Gastrocnemius medialis (tissue), 4 donors: ENCODE measurements at regions not wholly inside any gene's neighbourhood (a gene's known extent, or its start where the extent isn't known, plus 50 kb on each side); places are given as distances from the start of the nearest gene placed in this dataset.
A peak's percentile ranks its signal among the peaks of the same experiment; 100 is the strongest.

ENCODE experiments used
- ATAC-seq, 2 donors: fragments of 150-250 bp; one replicate each; pipeline ENCODE4 v1.9.1; 2016
- DNase-seq, 2 donors: peaks; one replicate each; pipeline ENCODE4 v3.0.0-alpha.2; 2019
- H3K27ac ChIP-seq, 4 donors: fragments of 200-600 bp; sonication (generic); 1 replicate in 1 of 4; 2 replicates in 3 of 4; pipeline ENCODE4 v1.5.1; 2016 to 2018; ENCODE audit warnings: mild to moderate bottlenecking in 2 of 4, moderate library complexity in 1 of 4
- H3K27me3 ChIP-seq, 3 donors: fragments of 200-600 bp; sonication (generic) in 2 of 3; 1 replicate in 1 of 3; 2 replicates in 2 of 3; pipeline versions ENCODE4 v1.5.1 to v1.6.0; 2016 to 2019; ENCODE audit warnings: mild to moderate bottlenecking in 1 of 3, moderate library complexity in 1 of 3
- H3K36me3 ChIP-seq, 2 donors: fragments of 200-600 bp; sonication (generic) in 1 of 2; one replicate each; pipeline ENCODE4 v1.5.1; 2017 to 2018
- H3K4me1 ChIP-seq, 2 donors: fragments of 200-600 bp; sonication (generic) in 1 of 2; one replicate each; pipeline ENCODE4 v1.5.1; 2016 to 2017; ENCODE audit warnings: mild to moderate bottlenecking in 2 of 2
- H3K4me3 ChIP-seq, 4 donors: fragments of 200-600 bp; sonication (generic) in 3 of 4; 1 replicate in 1 of 4; 2 replicates in 3 of 4; pipeline ENCODE4 v1.5.1; 2016 to 2019; ENCODE audit warnings: mild to moderate bottlenecking in 2 of 4
- H3K9me3 ChIP-seq, 3 donors: fragments of 200-600 bp; sonication (generic) in 2 of 3; 1 replicate in 1 of 3; 2 replicates in 2 of 3; pipeline ENCODE4 v1.5.1; 2016 to 2019
- POLR2A ChIP-seq, 2 donors: fragments of 450-650 bp; IDR thresholded peaks; one replicate each; pipeline ENCODE4 v1.6.1; 2017; ENCODE audit warnings: antibody characterized with exemption in 2 of 2, mild to moderate bottlenecking in 2 of 2, moderate library complexity in 2 of 2
- in situ Hi-C, 4 donors: fragments of 200-750 bp; cut with MboI; loops; one replicate each; pipeline versions ENCODE4 v1.15.0 to v1.8.0; 2017; ENCODE audit warnings: low sequenced_read_pairs in 4 of 4
- intact Hi-C: fragments of 100-400 bp; cut with DNase I; formaldehyde crosslinking; loops from one replicate; pipeline ENCODE4 v1.15.1; 2023; ENCODE audit warnings: low total_unique reads
- TF ChIP-seq, protein P1 (sequence below), 5 experiments: fragments of 450-650 bp in 3 of 5; fragments of 200-600 bp in 2 of 5; sonication (generic) in 2 of 5; IDR thresholded peaks in 4 of 5; conservative IDR thresholded peaks in 1 of 5; 1 replicate in 4 of 5; 2 replicates in 1 of 5; pipeline ENCODE4 v1.5.1; 2016 to 2019; ENCODE audit warnings: antibody characterized with exemption in 5 of 5, mild to moderate bottlenecking in 3 of 5, moderate library complexity in 3 of 5

- DNase-seq (no peak), ATAC-seq (no peak)
- TF ChIP-seq, protein P1, sequence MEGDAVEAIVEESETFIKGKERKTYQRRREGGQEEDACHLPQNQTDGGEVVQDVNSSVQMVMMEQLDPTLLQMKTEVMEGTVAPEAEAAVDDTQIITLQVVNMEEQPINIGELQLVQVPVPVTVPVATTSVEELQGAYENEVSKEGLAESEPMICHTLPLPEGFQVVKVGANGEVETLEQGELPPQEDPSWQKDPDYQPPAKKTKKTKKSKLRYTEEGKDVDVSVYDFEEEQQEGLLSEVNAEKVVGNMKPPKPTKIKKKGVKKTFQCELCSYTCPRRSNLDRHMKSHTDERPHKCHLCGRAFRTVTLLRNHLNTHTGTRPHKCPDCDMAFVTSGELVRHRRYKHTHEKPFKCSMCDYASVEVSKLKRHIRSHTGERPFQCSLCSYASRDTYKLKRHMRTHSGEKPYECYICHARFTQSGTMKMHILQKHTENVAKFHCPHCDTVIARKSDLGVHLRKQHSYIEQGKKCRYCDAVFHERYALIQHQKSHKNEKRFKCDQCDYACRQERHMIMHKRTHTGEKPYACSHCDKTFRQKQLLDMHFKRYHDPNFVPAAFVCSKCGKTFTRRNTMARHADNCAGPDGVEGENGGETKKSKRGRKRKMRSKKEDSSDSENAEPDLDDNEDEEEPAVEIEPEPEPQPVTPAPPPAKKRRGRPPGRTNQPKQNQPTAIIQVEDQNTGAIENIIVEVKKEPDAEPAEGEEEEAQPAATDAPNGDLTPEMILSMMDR (IDR thresholded peaks at IDR 0.05 in 4 of 5, conservative IDR thresholded peaks at IDR 0.05 in 1 of 5): no peak
- TF ChIP-seq POLR2A (IDR thresholded peaks at IDR 0.05): no peak
- Histone ChIP-seq H3K4me1 (no peaks in the 10 kb centered on the region), H3K36me3 (no peaks in the 10 kb centered on the region), H3K9me3 (no peaks in the 10 kb centered on the region), H3K4me3 (no peak overlapping the region), H3K27me3 (no peaks in the 10 kb centered on the region), H3K27ac (no peak overlapping the region)
- in situ Hi-C loops: no loop called here
- intact Hi-C loops: no loop called here
These were observed 841.7 kb downstream of the VRK1 start for GRCh38 chr14:97638864-97639263.

GRCh38 chr14:97640031-97640430 is 842.8 kb downstream of the VRK1 start:
- DNase-seq (no peak), ATAC-seq (no peak)
- intact Hi-C loops (no loop called here), in situ Hi-C loops (no loop called here)
- Histone ChIP-seq H3K4me3 (no peak overlapping the region), H3K36me3 (no peaks in the 10 kb centered on the region), H3K9me3 (no peaks in the 10 kb centered on the region), H3K27ac (no peak overlapping the region), H3K4me1 (no peaks in the 10 kb centered on the region), H3K27me3 (no peaks in the 10 kb centered on the region)
- TF ChIP-seq POLR2A (IDR thresholded peaks at IDR 0.05): no peak
- TF ChIP-seq, protein P1 (IDR thresholded peaks at IDR 0.05 in 4 of 5, conservative IDR thresholded peaks at IDR 0.05 in 1 of 5): no peak

DNA sequence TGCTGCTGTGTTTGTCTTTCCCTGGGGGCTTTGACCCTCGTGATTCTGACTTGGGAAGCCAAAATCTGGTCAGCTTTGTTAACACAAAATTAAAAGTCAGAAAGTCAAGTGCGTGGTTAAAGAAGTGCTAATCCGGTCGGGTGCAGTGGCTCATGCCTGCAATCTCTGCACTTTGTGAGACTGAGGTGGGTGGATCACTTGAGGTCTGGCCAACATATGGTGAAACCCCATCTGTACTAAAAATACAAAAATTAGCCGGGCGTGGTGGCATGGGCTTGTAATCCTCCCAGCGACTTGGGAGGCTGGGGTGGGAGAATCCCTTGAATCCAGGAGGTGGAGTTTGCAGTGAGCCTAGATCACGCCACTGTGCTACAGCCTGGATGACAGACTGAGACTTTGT is 844.6 kb downstream of the VRK1 start:
- no peaks in the 10 kb centered on the region for H3K4me1 ChIP-seq
- H3K4me3 ChIP-seq: no peak overlapping the region
- TF ChIP-seq POLR2A (IDR thresholded peaks at IDR 0.05): no peak
- TF ChIP-seq, protein P1 (IDR thresholded peaks at IDR 0.05 in 4 of 5, conservative IDR thresholded peaks at IDR 0.05 in 1 of 5): no peak
- H3K36me3 ChIP-seq: no peaks in the 10 kb centered on the region
- no peak overlapping the region for H3K27ac ChIP-seq
- intact Hi-C loops: no loop called here
- in situ Hi-C loops: no loop called here
- ATAC-seq: peak in 1 of 2 donors; percentile 30
- peak in 1 of 2 donors; percentile 25 for DNase-seq
- H3K9me3 ChIP-seq: no peaks in the 10 kb centered on the region
- H3K27me3 ChIP-seq: no peaks in the 10 kb centered on the region

DNA sequence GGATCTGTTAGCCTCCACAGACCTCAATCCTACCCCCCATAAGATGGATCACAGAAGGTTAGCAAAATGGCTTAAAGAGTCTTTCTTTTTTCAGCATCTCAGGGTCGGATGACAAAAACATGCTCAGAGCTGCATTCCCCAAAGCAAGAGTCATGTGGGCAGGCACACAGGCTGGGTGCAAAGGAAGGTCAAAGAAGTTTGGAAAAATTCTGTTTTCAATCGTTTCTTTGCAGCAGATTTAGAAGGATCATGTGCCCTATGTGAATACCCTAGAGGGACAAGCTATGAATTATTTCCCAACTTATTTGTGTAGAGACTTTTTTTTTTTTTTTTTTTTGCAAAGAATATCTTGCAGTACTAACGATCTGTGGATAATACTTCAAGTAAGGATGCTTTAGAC is 845.4 kb downstream of the VRK1 start:
- H3K27ac ChIP-seq: no peak overlapping the region
- DNase-seq (no peak), ATAC-seq (no peak)
- H3K4me1 ChIP-seq: no peaks in the 10 kb centered on the region
- no peak for TF ChIP-seq POLR2A (IDR thresholded peaks at IDR 0.05)
- TF ChIP-seq, protein P1 (IDR thresholded peaks at IDR 0.05 in 4 of 5, conservative IDR thresholded peaks at IDR 0.05 in 1 of 5): no peak
- H3K9me3 ChIP-seq: no peaks in the 10 kb centered on the region
- no peak overlapping the region for H3K4me3 ChIP-seq
- no peaks in the 10 kb centered on the region for H3K36me3 ChIP-seq
- in situ Hi-C loops: no loop called here
- intact Hi-C loops: no loop called here
- no peaks in the 10 kb centered on the region for H3K27me3 ChIP-seq

- DNase-seq (no peak), ATAC-seq (no peak)
- no peaks in the 10 kb centered on the region for H3K27me3 ChIP-seq
- H3K4me1 ChIP-seq: no peaks in the 10 kb centered on the region
- no peaks in the 10 kb centered on the region for H3K36me3 ChIP-seq
- no peak for TF ChIP-seq POLR2A (IDR thresholded peaks at IDR 0.05)
- TF ChIP-seq, protein P1 (IDR thresholded peaks at IDR 0.05 in 4 of 5, conservative IDR thresholded peaks at IDR 0.05 in 1 of 5): no peak
- in situ Hi-C loops (no loop called here), intact Hi-C loops (no loop called here)
- no peak overlapping the region for H3K4me3 ChIP-seq
- no peaks in the 10 kb centered on the region for H3K9me3 ChIP-seq
- no peak overlapping the region for H3K27ac ChIP-seq
These were observed 847.2 kb downstream of the VRK1 start for GRCh38 chr14:97644365-97644764.
